BLaER1 (cell line): ENCODE measurements at regions not wholly inside any gene's neighbourhood (a gene's known extent, or its start where the extent isn't known, plus 50 kb on each side); places are given as distances from the start of the nearest gene placed in this dataset.
A peak's percentile ranks its signal among the peaks of the same experiment; 100 is the strongest.

Source experiments
- H3K27ac ChIP-seq: shearing (Covaris generic); formaldehyde crosslinking; 2 replicates; pipeline ENCODE4 v1.8.1; 2022
- H3K27me3 ChIP-seq: shearing (Covaris generic); formaldehyde crosslinking; 2 replicates; pipeline ENCODE4 v1.8.1; 2022
- H3K36me3 ChIP-seq: shearing (Covaris generic); formaldehyde crosslinking; 2 replicates; pipeline ENCODE4 v1.8.1; 2022
- H3K4me1 ChIP-seq: shearing (Covaris generic); formaldehyde crosslinking; 2 replicates; pipeline ENCODE4 v1.8.1; 2022
- H3K4me2 ChIP-seq: shearing (Covaris generic); formaldehyde crosslinking; 2 replicates; pipeline ENCODE4 v1.8.1; 2022
- H3K4me3 ChIP-seq: shearing (Covaris generic); formaldehyde crosslinking; 2 replicates; pipeline ENCODE4 v1.8.1; 2022
- H3K9ac ChIP-seq: shearing (Covaris generic); formaldehyde crosslinking; 2 replicates; pipeline ENCODE4 v1.8.1; 2022
- H3K9me3 ChIP-seq: shearing (Covaris generic); formaldehyde crosslinking; 2 replicates; pipeline ENCODE4 v1.8.1; 2022
- H4K20me1 ChIP-seq: shearing (Covaris generic); formaldehyde crosslinking; 2 replicates; pipeline ENCODE4 v1.8.1; 2022
- Cebpa-rat ChIP-seq: shearing (Covaris generic); IDR thresholded peaks from 2 replicates; pipeline ENCODE4 v1.8.1; 2022

DNA sequence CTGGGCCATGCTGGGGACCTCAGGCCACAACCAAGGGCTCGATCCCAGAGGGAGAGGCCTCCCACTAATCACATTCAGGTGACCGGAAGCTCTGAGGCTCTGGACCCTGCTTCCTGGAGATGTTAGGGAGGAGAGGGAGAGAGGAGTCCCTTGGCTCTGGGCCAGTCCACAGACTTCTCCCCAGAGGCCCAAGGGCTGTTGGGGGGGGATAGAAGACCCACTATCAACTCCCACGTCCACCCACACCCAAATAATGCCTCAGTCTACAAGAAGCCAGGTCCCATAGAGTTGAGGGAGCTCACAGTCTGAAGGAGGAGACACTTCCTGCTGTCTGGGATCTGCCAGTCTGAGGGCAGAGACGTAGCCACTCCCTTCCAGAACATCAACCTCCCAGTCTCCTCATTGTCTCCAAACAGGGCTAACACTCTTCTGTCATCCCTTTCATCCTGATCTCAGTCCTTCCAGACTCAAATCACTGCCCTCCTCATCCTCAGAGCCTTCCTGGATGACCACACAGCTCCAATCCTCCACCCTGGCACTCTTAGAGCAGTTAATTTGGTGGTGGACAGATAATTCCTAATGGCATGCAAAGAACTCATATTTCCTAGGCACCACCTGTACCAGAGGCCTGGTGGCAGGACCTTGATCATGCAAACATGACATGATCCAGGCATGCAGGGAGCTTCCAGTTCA is 69.9 kb downstream of the MRPL14 start:
- H4K20me1 ChIP-seq: no peaks in the 10 kb centered on the region
- peaks cover 5% of the 10 kb centered on the region; the same call in 1 of the 2 replicates for H3K36me3 ChIP-seq
- TF ChIP-seq Cebpa-rat: no peak
- no peak overlapping the region for H3K9ac ChIP-seq
- H3K27me3 ChIP-seq: no peaks in the 10 kb centered on the region
- peak overlapping the region; percentile 80 for H3K4me2 ChIP-seq
- H3K4me1 ChIP-seq: peaks cover 59% of the 10 kb centered on the region
- H3K9me3 ChIP-seq: peaks cover 14% of the 10 kb centered on the region
- H3K4me3 ChIP-seq: no peak overlapping the region
- peak overlapping the region; percentile 44; the same call in 1 of the 2 replicates for H3K27ac ChIP-seq

GRCh38 chr6:44056392-44057237 is 70.6 kb downstream of the MRPL14 start:
- no peaks in the 10 kb centered on the region for H4K20me1 ChIP-seq
- H3K4me2 ChIP-seq: peak overlapping the region; percentile 80
- H3K27ac ChIP-seq: peak overlapping the region; percentile 44
- H3K36me3 ChIP-seq: peaks cover 5% of the 10 kb centered on the region; the same call in 1 of the 2 replicates
- H3K9ac ChIP-seq: no peak overlapping the region
- H3K4me1 ChIP-seq: peaks cover 51% of the 10 kb centered on the region
- H3K27me3 ChIP-seq: no peaks in the 10 kb centered on the region
- H3K4me3 ChIP-seq: no peak overlapping the region
- peaks cover 14% of the 10 kb centered on the region for H3K9me3 ChIP-seq
- TF ChIP-seq Cebpa-rat: no peak

- Histone ChIP-seq H3K27ac (no peak overlapping the region), H3K9ac (no peak overlapping the region), H3K27me3 (no peaks in the 10 kb centered on the region), H3K4me3 (no peak overlapping the region), H3K9me3 (peaks cover 7% of the 10 kb centered on the region), H3K4me1 (peaks cover 50% of the 10 kb centered on the region), H3K36me3 (no peaks in the 10 kb centered on the region; the same call in 1 of the 2 replicates), H3K4me2 (peak overlapping the region; percentile 37), H4K20me1 (no peaks in the 10 kb centered on the region)
- TF ChIP-seq Cebpa-rat: no peak
Observed at GRCh38 chr6:44054721-44055559, 72.3 kb downstream of the MRPL14 start.

GRCh38 chr6:44053760-44054556 is 73.3 kb downstream of the MRPL14 start:
- H3K9ac ChIP-seq: no peak overlapping the region
- peak overlapping the region; percentile 37 for H3K4me2 ChIP-seq
- H3K36me3 ChIP-seq: no peaks in the 10 kb centered on the region
- no peak overlapping the region for H3K4me3 ChIP-seq
- H3K9me3 ChIP-seq: no peaks in the 10 kb centered on the region
- TF ChIP-seq Cebpa-rat: no peak
- H3K27me3 ChIP-seq: no peaks in the 10 kb centered on the region
- H4K20me1 ChIP-seq: no peaks in the 10 kb centered on the region
- peaks cover 41% of the 10 kb centered on the region for H3K4me1 ChIP-seq
- H3K27ac ChIP-seq: no peak overlapping the region

GRCh38 chr6:44053106-44053756 is 74.0 kb downstream of the MRPL14 start:
- Histone ChIP-seq H4K20me1 (no peaks in the 10 kb centered on the region), H3K4me3 (no peak overlapping the region), H3K9me3 (no peaks in the 10 kb centered on the region), H3K27ac (no peak overlapping the region), H3K9ac (no peak overlapping the region), H3K27me3 (no peaks in the 10 kb centered on the region), H3K4me1 (peaks cover 33% of the 10 kb centered on the region), H3K4me2 (no peak overlapping the region), H3K36me3 (no peaks in the 10 kb centered on the region)
- TF ChIP-seq Cebpa-rat: no peak

GRCh38 chr6:44052419-44053023 is 74.7 kb downstream of the MRPL14 start:
- no peak for TF ChIP-seq Cebpa-rat
- no peak overlapping the region for H3K27ac ChIP-seq

DNA sequence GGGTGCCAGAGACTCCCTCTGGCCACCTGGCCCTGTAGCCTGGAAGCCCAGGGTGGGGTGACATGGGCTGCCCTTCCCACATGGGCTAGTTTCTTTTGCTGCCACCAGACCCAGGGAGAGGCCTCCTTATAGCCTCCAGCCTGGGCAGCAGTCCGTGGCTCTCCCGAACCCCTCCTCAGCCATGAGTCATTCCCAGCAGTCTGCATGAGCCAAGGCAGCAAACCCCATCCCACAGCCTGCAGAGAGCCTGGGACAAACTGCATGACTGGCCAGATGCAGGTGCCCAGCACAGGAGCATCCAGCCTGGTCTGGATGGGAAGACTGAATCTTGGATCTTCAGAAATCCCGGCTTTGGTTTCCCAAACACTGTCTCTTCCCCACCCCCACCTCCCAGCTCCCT is 75.7 kb downstream of the MRPL14 start:
- no peak overlapping the region for H3K4me2 ChIP-seq
- H3K27me3 ChIP-seq: no peaks in the 10 kb centered on the region
- H3K9ac ChIP-seq: no peak overlapping the region
- H3K36me3 ChIP-seq: no peaks in the 10 kb centered on the region
- no peaks in the 10 kb centered on the region for H3K9me3 ChIP-seq
- H3K4me1 ChIP-seq: peaks cover 18% of the 10 kb centered on the region
- no peak overlapping the region for H3K27ac ChIP-seq
- H4K20me1 ChIP-seq: no peaks in the 10 kb centered on the region
- no peak for TF ChIP-seq Cebpa-rat
- H3K4me3 ChIP-seq: no peak overlapping the region

More at GRCh38 chr6:44052419-44053023, 74.7 kb downstream of the MRPL14 start:
- H3K9ac ChIP-seq: no peak overlapping the region
- H3K27me3 ChIP-seq: no peaks in the 10 kb centered on the region
- H4K20me1 ChIP-seq: no peaks in the 10 kb centered on the region
- no peak overlapping the region for H3K4me3 ChIP-seq
- no peaks in the 10 kb centered on the region for H3K9me3 ChIP-seq
- H3K4me2 ChIP-seq: no peak overlapping the region
- H3K36me3 ChIP-seq: no peaks in the 10 kb centered on the region
- peaks cover 26% of the 10 kb centered on the region for H3K4me1 ChIP-seq

- no peak for TF ChIP-seq Cebpa-rat
- no peaks in the 10 kb centered on the region for H3K36me3 ChIP-seq
- no peak overlapping the region for H3K27ac ChIP-seq
- no peak overlapping the region for H3K4me3 ChIP-seq
- H4K20me1 ChIP-seq: no peaks in the 10 kb centered on the region
- H3K4me2 ChIP-seq: no peak overlapping the region
- H3K9ac ChIP-seq: no peak overlapping the region
- H3K9me3 ChIP-seq: no peaks in the 10 kb centered on the region
- peaks cover 18% of the 10 kb centered on the region for H3K4me1 ChIP-seq
- no peaks in the 10 kb centered on the region for H3K27me3 ChIP-seq
Observed at GRCh38 chr6:44050872-44051505, 76.3 kb downstream of the MRPL14 start.
